ENCODE measurements at regions not wholly inside any gene's neighbourhood (a gene's known extent, or its start where the extent isn't known, plus 50 kb on each side); places are given as distances from the start of the nearest gene placed in this dataset.

DNA sequence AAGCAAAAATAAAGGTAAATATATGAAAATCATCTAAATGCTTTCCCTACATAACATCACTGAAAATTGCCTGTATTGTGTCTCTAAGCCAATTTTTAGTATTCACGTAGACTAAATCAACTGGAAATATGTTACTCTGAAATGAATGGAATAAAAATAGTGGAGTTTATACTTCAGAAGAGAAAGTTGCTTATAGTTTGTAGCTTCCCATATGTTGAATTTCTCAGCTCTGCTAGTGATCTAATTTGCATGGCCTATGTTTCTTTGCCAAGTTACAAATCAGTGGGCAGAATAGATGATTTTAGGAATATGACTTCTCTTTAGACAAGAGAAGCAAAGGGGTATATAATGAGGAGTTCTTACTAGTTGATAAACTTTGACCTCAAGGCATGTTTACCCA is 850.2 kb downstream of the OLFM4 start:
- Histone ChIP-seq H3K27ac (no peak overlapping the region), H3K27me3 (no peaks in the 10 kb centered on the region), H3K4me3 (no peak overlapping the region), H3K4me1 (no peaks in the 10 kb centered on the region), H3K9me3 (peaks cover 0 to 8% (median 0%) of the 10 kb centered on the region in 4 donors), H3K36me3 (no peaks in the 10 kb centered on the region)
- intact Hi-C loops (cut with DNase I; ENCODE audit: low total_unique reads) = no loop called here
- 72 to 90% (median 84%) methylated on average over 1 of the region's 1 CpG for WGBS, 5 donors
- no peak for TF ChIP-seq POLR2AphosphoS5 (IDR thresholded peaks at IDR 0.05)
- TF ChIP-seq POLR2A (IDR thresholded peaks at IDR 0.05) = no peak
- no peak for DNase-seq

DNA sequence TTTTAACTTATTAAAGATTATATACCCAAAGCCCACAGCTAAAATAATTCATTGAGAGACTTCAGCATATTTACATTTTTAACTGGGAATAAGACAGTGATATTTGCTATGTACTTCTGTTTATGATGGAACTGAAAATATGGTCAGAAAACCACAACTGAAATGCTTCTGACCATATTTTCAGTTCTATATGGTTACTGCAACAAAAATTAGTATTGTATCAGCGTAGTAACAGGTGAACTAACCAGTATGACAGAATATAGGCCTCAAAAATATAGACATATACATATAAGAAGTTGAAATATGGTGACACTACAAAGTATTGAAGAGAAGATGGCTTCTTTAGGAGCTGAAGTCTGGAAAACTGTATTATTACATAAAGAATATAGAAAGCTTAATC is 857.4 kb downstream of the OLFM4 start:
- intact Hi-C loops (cut with DNase I; ENCODE audit: low total_unique reads) = no loop called here

GRCh38 chr13:53890696-53891095 is 862.1 kb downstream of the OLFM4 start:
- no peaks in the 10 kb centered on the region for H3K36me3 ChIP-seq
- no peaks in the 10 kb centered on the region for H3K27me3 ChIP-seq
- H3K9me3 ChIP-seq = no peaks in the 10 kb centered on the region
- no peaks in the 10 kb centered on the region for H3K4me1 ChIP-seq
- H3K4me3 ChIP-seq = no peak overlapping the region
- no peak for DNase-seq
- TF ChIP-seq, protein P1, sequence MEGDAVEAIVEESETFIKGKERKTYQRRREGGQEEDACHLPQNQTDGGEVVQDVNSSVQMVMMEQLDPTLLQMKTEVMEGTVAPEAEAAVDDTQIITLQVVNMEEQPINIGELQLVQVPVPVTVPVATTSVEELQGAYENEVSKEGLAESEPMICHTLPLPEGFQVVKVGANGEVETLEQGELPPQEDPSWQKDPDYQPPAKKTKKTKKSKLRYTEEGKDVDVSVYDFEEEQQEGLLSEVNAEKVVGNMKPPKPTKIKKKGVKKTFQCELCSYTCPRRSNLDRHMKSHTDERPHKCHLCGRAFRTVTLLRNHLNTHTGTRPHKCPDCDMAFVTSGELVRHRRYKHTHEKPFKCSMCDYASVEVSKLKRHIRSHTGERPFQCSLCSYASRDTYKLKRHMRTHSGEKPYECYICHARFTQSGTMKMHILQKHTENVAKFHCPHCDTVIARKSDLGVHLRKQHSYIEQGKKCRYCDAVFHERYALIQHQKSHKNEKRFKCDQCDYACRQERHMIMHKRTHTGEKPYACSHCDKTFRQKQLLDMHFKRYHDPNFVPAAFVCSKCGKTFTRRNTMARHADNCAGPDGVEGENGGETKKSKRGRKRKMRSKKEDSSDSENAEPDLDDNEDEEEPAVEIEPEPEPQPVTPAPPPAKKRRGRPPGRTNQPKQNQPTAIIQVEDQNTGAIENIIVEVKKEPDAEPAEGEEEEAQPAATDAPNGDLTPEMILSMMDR (IDR thresholded peaks at IDR 0.05) = no peak
- TF ChIP-seq EP300 (IDR thresholded peaks at IDR 0.05) (no peak), POLR2AphosphoS5 (IDR thresholded peaks at IDR 0.05) (no peak), POLR2A (IDR thresholded peaks at IDR 0.05) (no peak)
- 78 to 87% (median 79%) methylated on average over 2 of the region's 2 CpGs for WGBS, 5 donors
- intact Hi-C loops (cut with DNase I; ENCODE audit: low total_unique reads) = no loop called here
- H3K27ac ChIP-seq = no peak overlapping the region

More for the DNA sequence above, 857.4 kb downstream of the OLFM4 start:
- Histone ChIP-seq H3K27me3 (no peaks in the 10 kb centered on the region), H3K9me3 (peaks cover 0 to 8% (median 0%) of the 10 kb centered on the region in 4 donors), H3K27ac (no peak overlapping the region), H3K4me3 (no peak overlapping the region), H3K36me3 (no peaks in the 10 kb centered on the region), H3K4me1 (no peaks in the 10 kb centered on the region)
- no peak for TF ChIP-seq EP300 (IDR thresholded peaks at IDR 0.05)
- no peak for TF ChIP-seq POLR2AphosphoS5 (IDR thresholded peaks at IDR 0.05)
- no peak for TF ChIP-seq POLR2A (IDR thresholded peaks at IDR 0.05)
- TF ChIP-seq, protein P1 (IDR thresholded peaks at IDR 0.05) = no peak
- WGBS, 5 donors = 42 to 57% (median 50%) methylated on average over 1 of the region's 1 CpG
- DNase-seq = no peak

GRCh38 chr13:53901593-53901992 is 873.0 kb downstream of the OLFM4 start:
- no peak overlapping the region for H3K4me3 ChIP-seq
- TF ChIP-seq, protein P1 (IDR thresholded peaks at IDR 0.05) = no peak
- TF ChIP-seq POLR2A (IDR thresholded peaks at IDR 0.05) (no peak), POLR2AphosphoS5 (IDR thresholded peaks at IDR 0.05) (no peak), EP300 (IDR thresholded peaks at IDR 0.05) (no peak)
- DNase-seq = no peak
- H3K36me3 ChIP-seq = no peaks in the 10 kb centered on the region
- no peaks in the 10 kb centered on the region for H3K4me1 ChIP-seq
- H3K27ac ChIP-seq = no peak overlapping the region
- intact Hi-C loops (cut with DNase I; ENCODE audit: low total_unique reads) = no loop called here
- no peaks in the 10 kb centered on the region for H3K27me3 ChIP-seq
- H3K9me3 ChIP-seq = no peaks in the 10 kb centered on the region

GRCh38 chr13:53907891-53908290 is 879.3 kb downstream of the OLFM4 start:
- Histone ChIP-seq H3K27ac (no peak overlapping the region), H3K4me3 (no peak overlapping the region), H3K4me1 (peaks cover 0 to 10% (median 0%) of the 10 kb centered on the region in 4 donors), H3K27me3 (no peaks in the 10 kb centered on the region), H3K9me3 (no peaks in the 10 kb centered on the region), H3K36me3 (no peaks in the 10 kb centered on the region)
- 23 to 59% (median 36%) methylated on average over 2 of the region's 2 CpGs for WGBS, 5 donors
- intact Hi-C loops (cut with DNase I; ENCODE audit: low total_unique reads) = no loop called here
- no peak for DNase-seq
- TF ChIP-seq EP300 (IDR thresholded peaks at IDR 0.05) (no peak), POLR2A (IDR thresholded peaks at IDR 0.05) (no peak), POLR2AphosphoS5 (IDR thresholded peaks at IDR 0.05) (no peak)
- TF ChIP-seq, protein P1 (IDR thresholded peaks at IDR 0.05) = no peak
